Mesothelial cell of epicardium (in vitro differentiated cells): ENCODE measurements at regions not wholly inside any gene's neighbourhood (a gene's known extent, or its start where the extent isn't known, plus 50 kb on each side); places are given as distances from the start of the nearest gene placed in this dataset.
"Not testable (repeated sequence)": the region's sequence is repeated elsewhere in the genome, so short reads cannot be mapped to it uniquely, and the experiment has no call there.

Experiments used
- DNase-seq, 2 experiments: peaks; one replicate each; pipeline ENCODE4 v3.0.0; 2021; ENCODE audit warnings: low spot score in 2 of 2; ENCODE audit not compliant: unreplicated experiment in 2 of 2
- H3K27ac Mint-ChIP-seq: 2 replicates; pipeline ENCODE4 v1.8.0; 2021; ENCODE audit warnings: mixed read lengths
- H3K27me3 Mint-ChIP-seq: 2 replicates; pipeline ENCODE4 v1.8.0; 2021; ENCODE audit warnings: low read depth, mixed read lengths
- H3K36me3 Mint-ChIP-seq: 2 replicates; pipeline ENCODE4 v1.8.0; 2021; ENCODE audit warnings: mixed read lengths
- H3K4me1 Mint-ChIP-seq: 2 replicates; pipeline ENCODE4 v1.8.0; 2021; ENCODE audit warnings: mixed read lengths
- H3K4me3 Mint-ChIP-seq: 2 replicates; pipeline ENCODE4 v1.8.0; 2021; ENCODE audit warnings: mild to moderate bottlenecking, moderate library complexity, mixed read lengths
- H3K9me3 Mint-ChIP-seq: 2 replicates; pipeline ENCODE4 v1.8.0; 2021; ENCODE audit warnings: mixed read lengths
- TF ChIP-seq, protein P1 (sequence below): fragments of 200-600 bp; sonication (generic); IDR thresholded peaks from one replicate; pipeline ENCODE4 v1.5.0; 2021; ENCODE audit warnings: antibody characterized with exemption; ENCODE audit not compliant: unreplicated experiment

GRCh38 chr10:81428456-81429134, 446.4 kb upstream of the NRG3 start:
- no peaks in the 10 kb centered on the region for H3K36me3 Mint-ChIP-seq
- H3K27me3 Mint-ChIP-seq, result no peaks in the 10 kb centered on the region
- DNase-seq, result no peak
- peaks cover 13% of the 10 kb centered on the region for H3K9me3 Mint-ChIP-seq
- TF ChIP-seq, protein P1, sequence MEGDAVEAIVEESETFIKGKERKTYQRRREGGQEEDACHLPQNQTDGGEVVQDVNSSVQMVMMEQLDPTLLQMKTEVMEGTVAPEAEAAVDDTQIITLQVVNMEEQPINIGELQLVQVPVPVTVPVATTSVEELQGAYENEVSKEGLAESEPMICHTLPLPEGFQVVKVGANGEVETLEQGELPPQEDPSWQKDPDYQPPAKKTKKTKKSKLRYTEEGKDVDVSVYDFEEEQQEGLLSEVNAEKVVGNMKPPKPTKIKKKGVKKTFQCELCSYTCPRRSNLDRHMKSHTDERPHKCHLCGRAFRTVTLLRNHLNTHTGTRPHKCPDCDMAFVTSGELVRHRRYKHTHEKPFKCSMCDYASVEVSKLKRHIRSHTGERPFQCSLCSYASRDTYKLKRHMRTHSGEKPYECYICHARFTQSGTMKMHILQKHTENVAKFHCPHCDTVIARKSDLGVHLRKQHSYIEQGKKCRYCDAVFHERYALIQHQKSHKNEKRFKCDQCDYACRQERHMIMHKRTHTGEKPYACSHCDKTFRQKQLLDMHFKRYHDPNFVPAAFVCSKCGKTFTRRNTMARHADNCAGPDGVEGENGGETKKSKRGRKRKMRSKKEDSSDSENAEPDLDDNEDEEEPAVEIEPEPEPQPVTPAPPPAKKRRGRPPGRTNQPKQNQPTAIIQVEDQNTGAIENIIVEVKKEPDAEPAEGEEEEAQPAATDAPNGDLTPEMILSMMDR, result no peak
- H3K27ac Mint-ChIP-seq, result no peak overlapping the region
- no peak overlapping the region for H3K4me3 Mint-ChIP-seq
- no peaks in the 10 kb centered on the region for H3K4me1 Mint-ChIP-seq

DNA sequence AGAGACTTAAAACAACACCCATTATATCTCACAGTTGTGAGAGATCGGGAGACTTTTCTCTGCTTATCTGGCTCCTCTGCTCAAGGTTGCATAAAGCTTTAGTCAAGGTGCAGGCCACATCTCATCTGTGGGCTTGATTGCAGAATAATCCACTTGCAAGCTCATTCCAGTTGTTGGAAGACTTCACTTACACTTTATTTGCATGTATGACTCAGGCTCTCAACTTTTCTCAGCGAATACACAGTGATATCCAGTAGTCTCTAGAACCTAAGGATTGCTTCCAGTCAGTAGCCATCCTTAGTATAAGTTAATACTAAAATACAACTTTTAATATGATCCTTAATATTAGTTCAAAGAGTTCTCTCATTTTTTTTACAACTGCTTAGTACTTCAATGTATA, 435.5 kb upstream of the NRG3 start:
- peaks cover 12% of the 10 kb centered on the region for H3K9me3 Mint-ChIP-seq

GRCh38 chr10:81441624-81442023, 433.4 kb upstream of the NRG3 start:
- not testable (repeated sequence) for H3K27ac Mint-ChIP-seq, H3K27me3 Mint-ChIP-seq

More for the DNA sequence above, 435.5 kb upstream of the NRG3 start:
- Mint-ChIP-seq H3K4me3 (no peak overlapping the region), H3K27me3 (no peaks in the 10 kb centered on the region), H3K36me3 (no peaks in the 10 kb centered on the region), H3K4me1 (no peaks in the 10 kb centered on the region), H3K27ac (no peak overlapping the region)
- DNase-seq, result no peak
- TF ChIP-seq, protein P1, result no peak

GRCh38 chr10:81444242-81444929, 430.6 kb upstream of the NRG3 start:
- Mint-ChIP-seq H3K9me3 (peaks cover 20% of the 10 kb centered on the region), H3K27ac (no peak overlapping the region), H3K27me3 (no peaks in the 10 kb centered on the region), H3K36me3 (no peaks in the 10 kb centered on the region), H3K4me1 (no peaks in the 10 kb centered on the region), H3K4me3 (no peak overlapping the region)
- TF ChIP-seq, protein P1, result no peak
- no peak for DNase-seq

More at GRCh38 chr10:81441624-81442023, 433.4 kb upstream of the NRG3 start:
- H3K36me3 Mint-ChIP-seq, H3K4me3 Mint-ChIP-seq, H3K4me1 Mint-ChIP-seq, DNase-seq: not testable (repeated sequence)
- peaks cover 20% of the 10 kb centered on the region for H3K9me3 Mint-ChIP-seq

DNA sequence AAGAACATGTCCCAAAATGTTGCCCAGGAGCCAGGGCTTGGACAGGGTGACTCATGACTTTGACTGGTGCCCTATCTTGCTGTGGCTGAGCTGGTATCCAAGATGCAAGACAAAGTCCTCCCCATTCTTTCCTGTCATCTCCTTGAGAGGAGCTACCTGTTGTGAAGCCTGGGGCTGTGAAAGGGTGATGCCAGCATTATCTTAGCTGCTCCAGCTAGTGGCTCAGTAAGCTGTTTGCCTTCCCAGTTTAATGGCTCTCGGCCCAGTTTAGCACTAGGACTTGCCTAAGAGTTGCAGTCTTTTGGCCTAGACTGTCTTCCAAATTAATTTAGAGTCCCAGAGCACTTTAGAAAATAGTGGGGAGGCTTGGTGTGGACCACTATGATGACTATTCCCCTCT, 424.3 kb upstream of the NRG3 start:
- Mint-ChIP-seq H3K27me3 (no peaks in the 10 kb centered on the region), H3K36me3 (no peaks in the 10 kb centered on the region), H3K4me1 (no peaks in the 10 kb centered on the region), H3K9me3 (no peaks in the 10 kb centered on the region), H3K27ac (no peak overlapping the region), H3K4me3 (no peak overlapping the region)
- no peak for DNase-seq
- TF ChIP-seq, protein P1, result no peak

DNA sequence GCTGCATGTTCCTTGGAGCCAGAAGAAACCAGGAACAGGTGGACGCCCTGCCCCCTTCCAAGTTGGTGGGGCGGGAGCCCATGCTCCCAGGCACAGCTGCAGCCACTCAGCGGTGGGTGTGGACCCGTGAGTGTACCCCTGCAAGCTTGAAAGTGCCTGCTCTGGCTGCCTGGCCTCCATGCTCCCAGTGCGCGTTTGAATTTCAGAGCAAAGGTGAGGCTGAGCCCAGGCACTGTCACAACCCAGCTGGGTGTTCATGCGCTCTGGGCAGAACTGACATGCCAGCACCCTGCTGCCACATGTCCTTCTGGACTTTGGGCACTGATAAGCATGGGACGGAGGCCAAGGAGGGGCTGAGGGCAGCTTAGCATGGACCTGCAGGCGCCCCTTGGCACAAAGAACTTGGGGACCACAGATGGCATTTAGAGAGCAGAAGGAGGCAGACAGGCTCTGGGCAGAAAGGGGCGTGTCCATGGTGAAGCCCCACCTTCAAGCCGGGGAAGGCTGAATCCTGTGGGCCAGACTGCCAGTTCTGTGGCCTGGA, 402.0 kb upstream of the NRG3 start:
- no peak overlapping the region for H3K27ac Mint-ChIP-seq
- H3K4me1 Mint-ChIP-seq, result no peaks in the 10 kb centered on the region
- no peaks in the 10 kb centered on the region for H3K27me3 Mint-ChIP-seq
- DNase-seq, result no peak
- no peak overlapping the region for H3K4me3 Mint-ChIP-seq
- TF ChIP-seq, protein P1, result no peak
- peaks cover 22% of the 10 kb centered on the region for H3K9me3 Mint-ChIP-seq
- H3K36me3 Mint-ChIP-seq, result no peaks in the 10 kb centered on the region
